ENCODE measurements at regions not wholly inside any gene's neighbourhood (a gene's known extent, or its start where the extent isn't known, plus 50 kb on each side); places are given as distances from the start of the nearest gene placed in this dataset.

DNA sequence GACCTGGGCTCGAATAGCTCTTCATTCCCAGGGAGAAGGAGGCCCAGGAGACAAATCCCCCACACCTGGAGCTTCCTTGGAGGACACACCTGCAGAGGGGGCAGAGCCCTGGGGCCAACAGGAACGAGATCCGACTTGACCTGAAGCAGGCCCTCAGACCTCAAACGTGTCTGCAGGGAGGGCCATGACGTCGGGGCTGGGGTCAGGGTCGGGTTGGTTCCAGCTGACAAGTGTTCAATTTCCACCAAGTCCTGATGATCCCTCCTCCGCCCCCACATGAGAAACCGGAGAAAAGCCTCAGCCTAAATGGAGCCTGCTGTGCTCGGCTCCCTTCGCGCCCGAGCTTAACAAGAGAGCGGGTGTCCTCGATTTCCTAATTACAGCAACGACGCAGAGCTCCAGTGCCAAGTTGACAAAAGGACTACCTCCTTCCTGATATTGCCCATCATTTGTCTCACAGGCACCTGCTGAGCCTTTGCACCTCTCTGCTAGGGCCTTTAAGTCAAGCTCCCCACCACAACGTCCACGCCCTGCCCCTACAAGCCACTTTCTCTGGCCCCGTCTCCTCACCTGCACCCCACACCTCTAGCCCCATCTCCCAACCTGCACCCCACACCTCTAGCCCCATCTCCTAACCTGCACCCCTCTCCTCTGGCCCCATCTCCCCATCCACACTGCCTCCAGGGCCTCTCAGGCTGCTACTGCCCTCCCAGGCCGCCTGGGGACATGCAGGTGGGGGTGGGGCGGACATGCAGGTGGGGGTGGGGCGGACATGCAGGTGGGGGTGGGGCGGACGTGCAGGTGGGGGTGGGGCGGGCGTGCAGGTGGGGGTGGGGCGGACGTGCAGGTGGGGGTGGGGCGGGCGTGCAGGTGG is 519.4 kb downstream of the GLRX3 start:
- no peak for ATAC-seq
- intact Hi-C loops (cut with DNase I) = no loop called here
- no peak for DNase-seq (ENCODE audit: low spot score)

DNA sequence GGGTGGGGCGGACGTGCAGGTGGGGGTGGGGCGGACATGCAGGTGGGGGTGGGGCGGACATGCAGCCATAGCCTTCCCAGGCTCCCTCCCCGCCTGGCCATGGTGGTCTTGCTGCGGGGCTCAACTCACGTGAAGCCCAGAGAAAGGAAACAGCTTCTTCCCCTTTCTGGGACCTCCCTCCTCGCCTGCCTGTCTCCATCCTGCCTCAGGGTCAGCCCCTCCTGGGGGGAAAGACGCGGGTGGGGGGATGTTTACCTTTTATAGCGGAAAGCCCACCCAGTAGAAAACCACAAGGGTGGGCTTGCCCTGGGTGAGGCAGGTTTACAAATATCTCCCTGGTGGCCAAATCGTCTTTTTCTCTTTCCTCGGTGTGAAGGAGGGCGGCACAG is 520.0 kb downstream of the GLRX3 start:
- no peak for DNase-seq (ENCODE audit: low spot score)
- ATAC-seq = no peak
- intact Hi-C loops (cut with DNase I) = no loop called here

- intact Hi-C loops (cut with DNase I) = no loop called here
- DNase-seq (ENCODE audit: low spot score) (no peak), ATAC-seq (no peak)
Measured at GRCh38 chr10:130656582-130657133, 520.5 kb downstream of the GLRX3 start.

- intact Hi-C loops (cut with DNase I) = no loop called here
- ATAC-seq = no peak
- DNase-seq (ENCODE audit: low spot score) = no peak
Measured at GRCh38 chr10:130658687-130659290, 522.6 kb downstream of the GLRX3 start.

DNA sequence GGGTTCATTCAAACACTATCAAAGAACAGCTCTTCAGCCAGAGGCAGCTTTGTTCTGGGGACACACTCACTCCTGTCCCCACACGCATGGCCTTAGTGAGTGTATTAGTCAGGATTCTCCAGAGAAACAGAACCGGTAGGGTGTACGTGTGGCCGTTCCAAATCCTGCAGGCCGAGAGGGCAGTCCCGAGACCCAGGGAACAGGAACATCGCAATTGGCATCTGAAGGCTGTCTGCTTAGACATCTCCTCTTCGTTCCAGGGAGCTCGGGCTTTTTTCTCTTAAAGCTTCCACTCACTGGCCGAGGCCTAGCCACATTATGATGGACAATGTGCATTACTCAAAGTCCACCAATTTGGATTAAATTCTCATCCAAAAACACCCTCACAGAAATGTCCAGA is 523.3 kb downstream of the GLRX3 start:
- DNase-seq (ENCODE audit: low spot score) (no peak), ATAC-seq (no peak)
- intact Hi-C loops (cut with DNase I) = no loop called here

DNA sequence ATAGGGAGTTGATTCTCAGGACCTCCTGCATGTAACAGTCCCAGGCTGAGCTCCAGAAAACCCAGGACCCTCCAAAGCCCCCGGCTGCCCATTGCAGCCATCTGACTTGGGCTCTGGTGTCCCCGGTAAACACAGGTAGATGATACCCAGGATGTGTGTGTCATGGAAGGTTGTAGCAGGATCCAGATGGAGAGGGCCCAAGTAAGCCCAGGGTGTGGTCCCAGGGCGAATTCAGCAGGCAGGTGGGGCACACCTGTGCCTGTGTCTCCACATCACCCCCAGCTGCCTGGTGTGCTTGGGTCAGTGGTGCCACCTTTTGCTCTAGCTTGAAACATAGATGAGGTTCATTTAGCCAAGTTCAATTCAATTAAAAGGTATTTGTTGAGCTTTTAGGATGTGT is 524.1 kb downstream of the GLRX3 start:
- intact Hi-C loops (cut with DNase I) = no loop called here
- DNase-seq (ENCODE audit: low spot score) (no peak), ATAC-seq (no peak)

- intact Hi-C loops (cut with DNase I) = no loop called here
- DNase-seq (ENCODE audit: low spot score) = no peak
- no peak for ATAC-seq
Measured at GRCh38 chr10:130661419-130661818, 525.2 kb downstream of the GLRX3 start.

- DNase-seq (ENCODE audit: low spot score) (no peak), ATAC-seq (no peak)
- intact Hi-C loops (cut with DNase I) = no loop called here
Measured at GRCh38 chr10:130662775-130663174, 526.6 kb downstream of the GLRX3 start.

DNA sequence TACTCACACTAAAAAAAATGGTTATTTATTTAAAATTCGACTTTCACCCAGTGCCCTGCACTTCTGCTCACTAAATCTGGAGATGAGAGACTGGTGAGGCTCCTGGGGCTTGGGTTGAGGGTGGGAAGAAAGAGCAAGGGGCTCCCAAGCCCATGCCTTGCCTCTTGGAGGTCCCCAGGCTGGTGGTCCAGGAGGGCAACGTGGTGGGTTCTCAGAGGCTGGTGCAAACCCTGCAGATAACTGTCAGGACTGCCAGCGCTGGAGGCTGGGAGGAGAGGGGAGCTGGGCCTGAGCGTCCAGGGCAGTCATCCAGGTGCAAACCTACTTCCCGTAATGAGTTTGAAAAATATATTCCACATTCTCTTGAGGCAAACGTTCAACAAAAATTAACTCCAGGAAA is 528.3 kb downstream of the GLRX3 start:
- intact Hi-C loops (cut with DNase I) = no loop called here
- ATAC-seq (no peak), DNase-seq (ENCODE audit: low spot score) (no peak)

DNA sequence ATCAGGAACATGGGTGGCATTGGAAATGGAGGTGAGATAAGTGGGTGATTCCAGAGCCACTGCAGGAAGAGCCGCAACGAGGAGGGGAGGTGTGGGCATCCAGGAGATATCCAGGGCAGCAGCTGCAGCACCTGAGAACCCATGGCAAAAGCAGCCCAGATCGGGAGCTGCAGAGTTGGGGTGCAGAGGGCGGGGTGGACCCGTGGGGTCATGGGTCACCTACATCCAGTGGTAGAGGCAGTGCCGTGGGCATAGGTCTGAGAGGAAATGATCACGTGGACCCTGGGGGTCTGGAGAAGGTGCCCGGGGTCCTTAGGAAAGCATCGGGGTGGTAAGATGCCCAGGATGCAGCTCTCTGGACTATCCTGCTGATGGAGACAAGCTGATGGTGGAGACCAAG is 530.0 kb downstream of the GLRX3 start:
- DNase-seq (ENCODE audit: low spot score) = no peak

GRCh38 chr10:130686689-130687300 is 550.6 kb downstream of the GLRX3 start:
- intact Hi-C loops (cut with DNase I) = no loop called here
- no peak for DNase-seq (ENCODE audit: low spot score)
- peak; percentile 28 for ATAC-seq

More for the DNA sequence above, 530.0 kb downstream of the GLRX3 start:
- intact Hi-C loops (cut with DNase I) = no loop called here
- ATAC-seq = no peak

- no peak for DNase-seq (ENCODE audit: low spot score)
- intact Hi-C loops (cut with DNase I) = no loop called here
- ATAC-seq = no peak
Measured at GRCh38 chr10:130687566-130687965, 551.4 kb downstream of the GLRX3 start.

DNA sequence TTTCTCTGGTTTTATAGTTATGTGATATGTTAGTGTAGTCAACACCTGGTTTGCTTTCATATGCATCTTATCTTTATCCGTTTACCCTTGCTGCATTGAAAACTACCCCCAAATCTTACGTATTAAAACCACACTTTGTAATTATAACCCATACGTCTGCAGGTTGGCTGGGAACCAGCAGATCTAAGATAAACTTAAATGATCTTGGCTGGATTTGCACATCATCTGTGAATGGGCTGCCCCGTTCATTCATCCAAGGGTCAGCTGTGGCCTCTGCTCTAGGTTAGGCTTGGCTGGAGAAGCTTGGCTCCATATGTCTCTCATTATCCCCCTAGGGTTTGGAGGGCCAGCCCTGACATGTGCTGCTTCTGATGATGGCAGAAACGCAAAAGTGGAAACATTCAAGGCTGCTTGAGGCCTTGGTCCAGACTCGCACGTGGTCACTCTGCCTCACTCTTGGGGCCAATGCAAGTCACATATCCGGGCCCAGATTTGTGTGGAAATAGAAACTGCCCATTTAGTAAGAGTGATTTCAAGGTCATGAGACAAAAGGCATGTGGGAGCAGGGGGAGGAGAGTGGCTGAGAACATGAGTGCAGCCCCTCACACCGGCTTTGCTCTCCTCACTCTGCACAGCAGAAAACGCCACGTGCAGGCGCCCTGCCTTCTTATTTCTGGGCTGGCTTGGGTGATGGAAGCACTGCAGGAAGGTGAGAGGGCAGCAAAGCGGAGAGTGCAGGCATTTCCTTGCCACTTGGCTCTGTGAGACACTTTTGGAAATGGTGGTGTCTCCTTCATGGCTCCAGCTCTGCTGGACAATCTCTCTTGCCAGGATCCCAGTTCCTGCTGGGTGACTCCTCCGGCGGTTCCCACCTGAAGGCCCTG is 553.8 kb downstream of the GLRX3 start:
- intact Hi-C loops (cut with DNase I) = no loop called here
- ATAC-seq = no peak

GRCh38 chr10:130691776-130692175 is 555.6 kb downstream of the GLRX3 start:
- no peak for DNase-seq (ENCODE audit: low spot score)
- no peak for ATAC-seq
- intact Hi-C loops (cut with DNase I) = no loop called here

More for the DNA sequence above, 553.8 kb downstream of the GLRX3 start:
- DNase-seq (ENCODE audit: low spot score) = no peak

GRCh38 chr10:130696870-130697269 is 560.7 kb downstream of the GLRX3 start:
- DNase-seq (ENCODE audit: low spot score) (no peak), ATAC-seq (no peak)
- intact Hi-C loops (cut with DNase I) = no loop called here

- no peak for DNase-seq (ENCODE audit: low spot score)
- intact Hi-C loops (cut with DNase I) = no loop called here
- no peak for ATAC-seq
Measured at GRCh38 chr10:130707389-130707979, 571.3 kb downstream of the GLRX3 start.

DNA sequence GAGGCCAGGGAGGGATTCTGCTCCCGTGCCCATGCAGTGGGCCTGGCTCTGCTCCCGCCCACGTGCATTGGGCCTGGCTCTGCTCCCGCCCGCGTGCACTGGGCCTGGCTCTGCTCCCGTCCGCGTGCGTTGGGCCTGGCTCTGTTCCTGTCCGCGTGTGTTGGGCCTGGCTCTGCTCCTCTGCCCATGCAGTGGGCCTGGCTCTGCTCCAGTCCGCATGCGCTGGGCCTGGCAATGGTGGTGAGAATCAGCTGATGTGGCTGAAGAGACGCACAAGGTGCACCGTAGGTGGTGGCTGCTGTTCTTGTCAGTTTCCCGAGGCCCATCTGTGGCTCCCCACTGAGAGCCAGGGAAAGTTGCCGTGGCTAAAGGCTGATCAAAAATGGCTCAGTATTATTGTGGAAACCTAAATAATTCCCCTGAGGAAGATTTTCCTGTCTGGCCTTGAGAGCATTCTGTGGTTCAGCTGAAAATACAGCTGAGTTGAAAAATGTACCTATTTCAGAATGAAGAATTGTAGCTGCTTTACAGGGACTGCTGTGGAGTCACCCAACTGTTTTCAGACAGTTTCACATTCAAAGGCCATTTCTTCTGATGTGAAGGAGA is 572.4 kb downstream of the GLRX3 start:
- no peak for DNase-seq (ENCODE audit: low spot score)
- intact Hi-C loops (cut with DNase I) = no loop called here
- ATAC-seq = no peak

DNA sequence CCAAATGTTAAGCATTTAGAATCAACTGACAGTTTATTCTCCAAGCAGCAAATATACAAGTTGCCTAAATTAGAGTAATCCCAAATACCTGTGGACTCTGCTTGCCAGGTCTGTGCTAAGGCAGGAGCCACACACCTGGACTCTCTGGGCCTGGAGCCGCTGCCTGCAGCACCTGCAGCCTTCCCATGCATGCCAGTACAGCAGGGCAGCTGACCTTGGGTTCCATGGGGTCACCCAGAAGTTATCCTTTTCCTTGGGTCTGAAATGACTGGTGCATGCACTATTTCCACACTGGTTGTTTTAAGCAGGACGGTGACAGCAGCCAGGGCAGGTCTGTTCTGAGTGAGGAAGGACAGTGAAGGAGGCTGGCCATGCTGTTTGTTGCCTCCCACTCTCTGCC is 573.2 kb downstream of the GLRX3 start:
- DNase-seq (ENCODE audit: low spot score) = no peak
- intact Hi-C loops (cut with DNase I) = no loop called here
- no peak for ATAC-seq
